ENCODE measurements at regions not wholly inside any gene's neighbourhood (a gene's known extent, or its start where the extent isn't known, plus 50 kb on each side); places are given as distances from the start of the nearest gene placed in this dataset.

DNA sequence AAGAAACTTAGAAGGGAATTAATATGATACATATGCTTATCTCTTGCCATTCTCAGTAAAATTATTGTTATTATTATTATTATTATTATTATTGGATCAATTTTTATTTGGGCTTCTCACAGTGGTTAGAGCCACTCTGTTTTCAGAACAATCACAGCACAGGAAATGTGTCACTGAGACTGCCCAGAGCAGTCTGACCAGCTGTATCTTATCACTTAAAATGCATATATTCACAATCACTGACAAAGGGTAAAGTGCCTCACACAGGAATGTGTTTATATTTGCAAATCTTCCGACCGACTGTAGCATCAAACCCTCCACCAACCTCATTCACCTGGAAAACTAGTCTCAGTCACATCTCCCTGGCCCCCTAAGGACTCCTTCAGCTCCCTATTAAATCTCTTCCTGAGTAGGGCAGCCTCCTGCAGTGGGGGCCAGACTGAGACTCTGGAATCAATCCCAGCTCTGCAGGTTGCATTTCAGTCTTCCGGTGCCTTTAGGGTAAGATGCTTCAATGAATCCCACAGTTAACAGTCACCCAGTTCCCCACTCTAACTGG lies 738.3 kb upstream of the SLITRK5 start:
- TF ChIP-seq, protein P1, sequence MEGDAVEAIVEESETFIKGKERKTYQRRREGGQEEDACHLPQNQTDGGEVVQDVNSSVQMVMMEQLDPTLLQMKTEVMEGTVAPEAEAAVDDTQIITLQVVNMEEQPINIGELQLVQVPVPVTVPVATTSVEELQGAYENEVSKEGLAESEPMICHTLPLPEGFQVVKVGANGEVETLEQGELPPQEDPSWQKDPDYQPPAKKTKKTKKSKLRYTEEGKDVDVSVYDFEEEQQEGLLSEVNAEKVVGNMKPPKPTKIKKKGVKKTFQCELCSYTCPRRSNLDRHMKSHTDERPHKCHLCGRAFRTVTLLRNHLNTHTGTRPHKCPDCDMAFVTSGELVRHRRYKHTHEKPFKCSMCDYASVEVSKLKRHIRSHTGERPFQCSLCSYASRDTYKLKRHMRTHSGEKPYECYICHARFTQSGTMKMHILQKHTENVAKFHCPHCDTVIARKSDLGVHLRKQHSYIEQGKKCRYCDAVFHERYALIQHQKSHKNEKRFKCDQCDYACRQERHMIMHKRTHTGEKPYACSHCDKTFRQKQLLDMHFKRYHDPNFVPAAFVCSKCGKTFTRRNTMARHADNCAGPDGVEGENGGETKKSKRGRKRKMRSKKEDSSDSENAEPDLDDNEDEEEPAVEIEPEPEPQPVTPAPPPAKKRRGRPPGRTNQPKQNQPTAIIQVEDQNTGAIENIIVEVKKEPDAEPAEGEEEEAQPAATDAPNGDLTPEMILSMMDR (conservative IDR thresholded peaks at IDR 0.05) = no peak
- no peak for TF ChIP-seq ZFX (IDR thresholded peaks at IDR 0.05)
